H1 (cell line): ENCODE measurements at regions not wholly inside any gene's neighbourhood (a gene's known extent, or its start where the extent isn't known, plus 50 kb on each side); places are given as distances from the start of the nearest gene placed in this dataset.
A peak's percentile ranks its signal among the peaks of the same experiment; 100 is the strongest.

Experiments used
- CTCF ChIA-PET: fragments of 300-600 bp; sonication (Branson Sonifier 250); formaldehyde crosslinking; loops from one replicate; lab custom pipeline; 2021; ENCODE audit not compliant: partially characterized antibody; lab: Charles Lee
- POLR2A ChIA-PET: fragments of 300-600 bp; sonication (Branson Sonifier 250); formaldehyde crosslinking; loops from one replicate; lab custom pipeline; 2021; ENCODE audit warnings: inconsistent platforms; ENCODE audit not compliant: partially characterized antibody; lab: Charles Lee
- DNase-seq, 2 experiments: peaks; one replicate each; pipeline versions ENCODE4 v3.0.0 to v3.0.0-alpha.2; 2010 to 2022; ENCODE audit warnings: low spot score in 2 of 2, low read depth in 1 of 2, mixed read lengths in 1 of 2
- FAIRE-seq: peaks from 2 replicates; lab custom pipeline; 2011; peaks lifted over from hg19 to GRCh38; lab: Jason Lieb, UNC
- H2AFZ ChIP-seq: 2 replicates; pipeline ENCODE4 v1.8.1; 2012; ENCODE audit warnings: low read length, inconsistent platforms
- H2AK5ac ChIP-seq: 2 replicates; pipeline ENCODE4 v1.6.1; 2013; ENCODE audit warnings: low read depth, low read length
- H2BK120ac ChIP-seq: replicated peaks from 2 replicates; pipeline ENCODE3; 2013; ENCODE audit warnings: low read depth, low read length, inconsistent platforms
- H2BK12ac ChIP-seq: 2 replicates; pipeline ENCODE4 v1.6.1; 2013; ENCODE audit warnings: low read depth, low read length
- H2BK15ac ChIP-seq: 2 replicates; pipeline ENCODE4 v1.6.1; 2013; ENCODE audit warnings: low read length
- H2BK20ac ChIP-seq: 2 replicates; pipeline ENCODE4 v1.6.1; 2013; ENCODE audit warnings: low read length
- H2BK5ac ChIP-seq: 2 replicates; pipeline ENCODE4 v1.6.1; 2013; ENCODE audit warnings: low read depth, low read length
- H3K14ac ChIP-seq: 2 replicates; pipeline ENCODE4 v1.6.1; 2013; ENCODE audit warnings: inconsistent platforms; ENCODE audit not compliant: insufficient read length
- H3K18ac ChIP-seq: 2 replicates; pipeline ENCODE4 v1.6.1; 2013; ENCODE audit warnings: low read length; ENCODE audit errors: extremely low read depth
- H3K23ac ChIP-seq: 2 replicates; pipeline ENCODE4 v1.6.1; 2013; ENCODE audit warnings: inconsistent platforms; ENCODE audit not compliant: insufficient read length
- H3K23me2 ChIP-seq: 2 replicates; pipeline ENCODE4 v1.6.1; 2013; ENCODE audit warnings: low read depth, low read length
- H3K27ac ChIP-seq: 2 replicates; pipeline ENCODE4 v1.6.1; 2011; ENCODE audit warnings: low read depth, low read length, inconsistent platforms
- H3K27me3 ChIP-seq, 4 experiments: replicated peaks in 1 of 4; 1 replicate in 1 of 4; 2 replicates in 3 of 4; pipeline versions ENCODE4 v1.6.1 to v1.8.1; 2011 to 2013; ENCODE audit warnings: low read length in 3 of 4, mild to moderate bottlenecking in 3 of 4, inconsistent platforms in 2 of 4, mixed read lengths in 2 of 4, moderate library complexity in 1 of 4; ENCODE audit not compliant: control insufficient read depth in 3 of 4, insufficient read depth in 3 of 4; ENCODE audit errors: extremely low read depth in 1 of 4
- H3K36me3 ChIP-seq, 4 experiments: 2 replicates each; pipeline versions ENCODE4 v1.6.1 to v1.8.1; 2011 to 2013; ENCODE audit warnings: mild to moderate bottlenecking in 4 of 4, low read length in 3 of 4, moderate library complexity in 2 of 4, control low read depth in 1 of 4, inconsistent platforms in 1 of 4; ENCODE audit not compliant: insufficient read depth in 4 of 4, control insufficient read depth in 2 of 4
- H3K4ac ChIP-seq: replicated peaks from 2 replicates; pipeline ENCODE3; 2013; ENCODE audit warnings: low read length, low read depth, mixed read lengths, inconsistent platforms; ENCODE audit not compliant: insufficient read length
- H3K4me1 ChIP-seq, 4 experiments: replicated peaks in 1 of 4; 1 replicate in 1 of 4; 2 replicates in 3 of 4; pipeline versions ENCODE4 v1.6.1 to v1.8.1; 2011 to 2013; ENCODE audit warnings: low read length in 3 of 4, inconsistent platforms in 2 of 4, mixed read lengths in 1 of 4; ENCODE audit not compliant: insufficient read depth in 4 of 4, control insufficient read depth in 3 of 4
- H3K4me2 ChIP-seq, 2 experiments: 2 replicates each; pipeline versions ENCODE4 v1.6.1 to v1.8.1; 2011 to 2013; ENCODE audit warnings: low read depth in 2 of 2, low read length in 2 of 2, control low read depth in 1 of 2, inconsistent platforms in 1 of 2, mild to moderate bottlenecking in 1 of 2; ENCODE audit not compliant: insufficient read depth in 1 of 2
- H3K4me3 ChIP-seq, 4 experiments: fragments of 200-600, 300-600 bp in 1 of 4; sonication (generic), shearing (Covaris generic), sonication (Bioruptor Twin) in 1 of 4; 2 replicates each; pipeline versions ENCODE4 v1.5.1 to v1.8.1; 2011 to 2016; ENCODE audit warnings: low read length in 4 of 4, low read depth in 3 of 4, control low read depth in 2 of 4, inconsistent platforms in 2 of 4, mild to moderate bottlenecking in 2 of 4, mixed read lengths in 1 of 4, moderate library complexity in 1 of 4; ENCODE audit not compliant: insufficient read depth in 2 of 4; ENCODE audit errors: extremely low read depth in 1 of 4
- H3K56ac ChIP-seq: replicated peaks from 2 replicates; pipeline ENCODE3; 2013; ENCODE audit warnings: low read depth, mild to moderate bottlenecking, mixed read lengths, low read length, inconsistent platforms; ENCODE audit not compliant: insufficient read length
- H3K79me1 ChIP-seq: 2 replicates; pipeline ENCODE4 v1.6.1; 2013; ENCODE audit warnings: low read depth, low read length, control low read depth
- H3K79me2 ChIP-seq, 2 experiments: 2 replicates each; pipeline versions ENCODE4 v1.6.1 to v1.8.1; 2012 to 2013; ENCODE audit warnings: low read length in 2 of 2, mild to moderate bottlenecking in 2 of 2, inconsistent platforms in 1 of 2; ENCODE audit not compliant: insufficient read depth in 2 of 2, control insufficient read depth in 1 of 2
- H3K9ac ChIP-seq, 4 experiments: replicated peaks in 1 of 4; 1 replicate in 1 of 4; 2 replicates in 3 of 4; pipeline versions ENCODE4 v1.6.1 to v1.8.1; 2011 to 2013; ENCODE audit warnings: low read depth in 3 of 4, low read length in 3 of 4, control low read depth in 2 of 4, mild to moderate bottlenecking in 2 of 4, moderate library complexity in 2 of 4, inconsistent platforms in 1 of 4; ENCODE audit errors: extremely low read depth in 1 of 4
- H3K9me3 ChIP-seq, 2 experiments: 2 replicates each; pipeline versions ENCODE4 v1.6.1 to v1.8.1; 2012 to 2013; ENCODE audit warnings: mild to moderate bottlenecking in 2 of 2, moderate library complexity in 2 of 2, control low read depth in 1 of 2, inconsistent platforms in 1 of 2, low read depth in 1 of 2, low read length in 1 of 2, mixed read lengths in 1 of 2; ENCODE audit not compliant: insufficient read depth in 2 of 2
- H4K20me1 ChIP-seq, 2 experiments: replicated peaks in 1 of 2; 2 replicates each; pipeline versions ENCODE3 to v1.8.1; 2011 to 2013; ENCODE audit warnings: inconsistent platforms in 2 of 2, low read length in 2 of 2, mild to moderate bottlenecking in 1 of 2; ENCODE audit not compliant: insufficient read depth in 2 of 2, control insufficient read depth in 1 of 2
- H4K5ac ChIP-seq: 2 replicates; pipeline ENCODE4 v1.6.1; 2013; ENCODE audit warnings: low read length, low read depth, mixed read lengths, inconsistent platforms; ENCODE audit not compliant: insufficient read length
- H4K8ac ChIP-seq: 2 replicates; pipeline ENCODE4 v1.8.0; 2013; ENCODE audit warnings: mild to moderate bottlenecking, moderate library complexity, low read length, inconsistent platforms; ENCODE audit not compliant: insufficient read depth; ENCODE audit errors: extremely low read depth
- H4K91ac ChIP-seq: replicated peaks from 2 replicates; pipeline ENCODE3; 2013; ENCODE audit warnings: low read length, mixed read lengths, inconsistent platforms; ENCODE audit not compliant: insufficient read length
- BCL11A ChIP-seq, 2 experiments: IDR thresholded peaks; one replicate each; pipeline ENCODE4 v1.6.1; 2011; ENCODE audit warnings: low read depth in 2 of 2, low read length in 2 of 2, mild to moderate bottlenecking in 2 of 2
- BRCA1 ChIP-seq: IDR thresholded peaks from 2 replicates; pipeline ENCODE4 v1.6.1; 2012; ENCODE audit warnings: low read depth, low read length, improper control_type of control experiment
- CBX5 ChIP-seq: fragments of 300-800, 300-1000 bp; sonication (generic); IDR thresholded peaks from 2 replicates; pipeline ENCODE4 v1.7.1; 2016; ENCODE audit warnings: antibody characterized with exemption, low read length, low read depth
- FOSL1 ChIP-seq: IDR thresholded peaks from 2 replicates; pipeline ENCODE4 v1.6.1; 2011; ENCODE audit warnings: mild to moderate bottlenecking, low read depth, low read length, moderate library complexity; ENCODE audit not compliant: insufficient read depth
- HDAC2 ChIP-seq, 2 experiments: fragments of 300-600 bp in 1 of 2; sonication (generic) in 1 of 2; IDR thresholded peaks; 2 replicates each; pipeline ENCODE4 v1.6.1; 2011 to 2012; ENCODE audit warnings: low read depth in 2 of 2, low read length in 2 of 2, mild to moderate bottlenecking in 2 of 2, moderate library complexity in 2 of 2, borderline replicate concordance in 1 of 2, inconsistent platforms in 1 of 2
- KDM5A ChIP-seq: fragments of 200-600 bp; IDR thresholded peaks from 2 replicates; pipeline ENCODE4 v1.7.1; 2012; ENCODE audit warnings: mild to moderate bottlenecking, low read length, inconsistent platforms, mixed read lengths
- MAFK ChIP-seq: IDR thresholded peaks from 2 replicates; pipeline ENCODE4 v1.6.1; 2012; ENCODE audit warnings: low read depth, mild to moderate bottlenecking, improper control_type of control experiment, low read length
- POU5F1 ChIP-seq: IDR thresholded peaks from 2 replicates; pipeline ENCODE4 v1.6.1; 2011; ENCODE audit warnings: low read depth, mild to moderate bottlenecking, low read length, moderate library complexity
- RFX5 ChIP-seq: IDR thresholded peaks from 2 replicates; pipeline ENCODE4 v1.6.1; 2011; ENCODE audit warnings: low read depth, low read length, improper control_type of control experiment, borderline replicate concordance
- RNF2 ChIP-seq: fragments of 200-900, 300-1000 bp; sonication (generic); IDR thresholded peaks from 2 replicates; pipeline ENCODE4 v1.7.1; 2016; ENCODE audit warnings: borderline replicate concordance, low read depth, mild to moderate bottlenecking, antibody characterized with exemption, low read length; ENCODE audit not compliant: poor library complexity, severe bottlenecking; ENCODE audit errors: missing control alignments
- SAP30 ChIP-seq: fragments of 300-600 bp; sonication (generic); IDR thresholded peaks from 2 replicates; pipeline ENCODE4 v1.7.1; 2012; ENCODE audit warnings: low read length, moderate library complexity, mild to moderate bottlenecking, inconsistent platforms; ENCODE audit not compliant: insufficient read depth, insufficient replicate concordance
- SP4 ChIP-seq: IDR thresholded peaks from 2 replicates; pipeline ENCODE4 v1.6.1; 2012; ENCODE audit warnings: low read length, inconsistent platforms
- SUZ12 ChIP-seq: fragments of 200-600 bp; sonication (generic); IDR thresholded peaks from 2 replicates; pipeline ENCODE4 v1.6.1; 2012; ENCODE audit warnings: mild to moderate bottlenecking, inconsistent platforms, low read length, moderate library complexity, mixed read lengths
- TAF1 ChIP-seq: IDR thresholded peaks from 2 replicates; pipeline ENCODE4 v1.6.1; 2011; ENCODE audit warnings: mild to moderate bottlenecking, low read depth, low read length
- TAF7 ChIP-seq: optimal IDR thresholded peaks from 2 replicates; pipeline ENCODE3; 2011; ENCODE audit warnings: low read depth, mild to moderate bottlenecking, inconsistent platforms, low read length, moderate library complexity, borderline replicate concordance
- WGBS, 2 experiments: shearing (Covaris generic) in 1 of 2; methylation state at CpG; one replicate each; pipeline versions ENCODE4 v1.1.6 to v1.1.7; 2013 to 2015; ENCODE audit warnings: low lambda C conversion rate in 2 of 2, mixed read lengths in 2 of 2, inconsistent platforms in 1 of 2, low coverage in 1 of 2, missing lambda C conversion rate in 1 of 2; ENCODE audit not compliant: insufficient replicate concordance in 2 of 2, insufficient coverage in 1 of 2, insufficient read length in 1 of 2; ENCODE audit errors: extremely low coverage in 1 of 2, missing lambda C conversion rate in 1 of 2; 5-methylcytosine and 5-hydroxymethylcytosine counted together

GRCh38 chr2:198213253-198213652 is 408.9 kb downstream of the PLCL1 start:
- CTCF ChIA-PET = no interaction called here
- no peak overlapping the region for H2AK5ac ChIP-seq
- no peak overlapping the region for H3K9ac ChIP-seq
- no peak overlapping the region for H4K5ac ChIP-seq
- POLR2A ChIA-PET = no interaction called here
- H4K91ac ChIP-seq = no peak overlapping the region
- H3K14ac ChIP-seq = no peak overlapping the region
- no peak overlapping the region for H2BK12ac ChIP-seq
- H2BK5ac ChIP-seq = no peak overlapping the region
- H3K4ac ChIP-seq = no peak overlapping the region
- WGBS, 2 experiments = 53% methylated on average over 1 of the region's 1 CpG; no CpG with 5 or more reads in 1 of the 2 experiments
- no peaks in the 10 kb centered on the region for H3K23me2 ChIP-seq
- no peak overlapping the region for H3K27ac ChIP-seq
- H3K56ac ChIP-seq = no peak overlapping the region
- H4K20me1 ChIP-seq = no peaks in the 10 kb centered on the region
- no peak overlapping the region for H4K8ac ChIP-seq
- no peaks in the 10 kb centered on the region for H3K79me1 ChIP-seq
- no peak overlapping the region for H3K4me3 ChIP-seq
- no peak overlapping the region for H2BK120ac ChIP-seq
- no peak overlapping the region for H3K23ac ChIP-seq
- no peak for FAIRE-seq
- no peaks in the 10 kb centered on the region for H3K27me3 ChIP-seq
- H3K18ac ChIP-seq = no peak overlapping the region
- peak overlapping the region; percentile 86; the same call in 1 of the 2 replicates for H2AFZ ChIP-seq
- H3K36me3 ChIP-seq = no peaks in the 10 kb centered on the region
- no peaks in the 10 kb centered on the region for H3K79me2 ChIP-seq
- no peaks in the 10 kb centered on the region for H3K9me3 ChIP-seq
- H2BK15ac ChIP-seq = no peak overlapping the region
- H2BK20ac ChIP-seq = no peak overlapping the region
- no peak overlapping the region for H3K4me2 ChIP-seq
- DNase-seq = no peak
- H3K4me1 ChIP-seq = no peaks in the 10 kb centered on the region
- TF ChIP-seq MAFK (no peak), KDM5A (no peak), BCL11A (IDR thresholded peaks at IDR 0.05; ENCODE audit: low read depth in 2 of 2, low read length in 2 of 2) (no peak), POU5F1 (no peak), TAF1 (no peak), HDAC2 (IDR thresholded peaks at IDR 0.05; ENCODE audit: borderline replicate concordance in 1 of 2, low read depth in 2 of 2, low read length in 2 of 2) (no peak), TAF7 (no peak), RNF2 (no peak), SAP30 (no peak), CBX5 (no peak), RFX5 (no peak), BRCA1 (no peak), FOSL1 (no peak), SP4 (no peak), SUZ12 (no peak)
